ENCODE measurements at regions not wholly inside any gene's neighbourhood (a gene's known extent, or its start where the extent isn't known, plus 50 kb on each side); places are given as distances from the start of the nearest gene placed in this dataset.

DNA sequence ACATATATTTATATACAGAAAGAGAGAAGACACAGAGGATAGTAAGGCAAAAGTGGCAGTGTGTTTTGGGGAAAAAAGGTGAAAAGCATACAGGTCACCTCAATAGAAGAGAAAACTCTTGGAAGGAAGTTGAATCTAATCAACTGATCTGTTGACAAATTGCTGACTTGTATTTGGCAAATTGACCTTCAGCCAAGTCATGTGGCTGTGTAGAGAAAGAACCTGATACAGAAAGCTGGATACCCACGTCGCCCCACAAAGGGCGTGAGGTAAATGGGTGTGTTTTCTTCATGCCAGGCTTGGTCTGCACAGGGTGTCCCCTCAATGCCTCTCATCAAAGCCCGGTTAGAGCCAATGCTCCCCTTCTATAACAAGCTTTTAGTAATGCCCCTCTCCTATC is 230.0 kb upstream of the KLHL29 start:
- no peak for DNase-seq (ENCODE audit: low read depth)
- TF ChIP-seq, protein P1, sequence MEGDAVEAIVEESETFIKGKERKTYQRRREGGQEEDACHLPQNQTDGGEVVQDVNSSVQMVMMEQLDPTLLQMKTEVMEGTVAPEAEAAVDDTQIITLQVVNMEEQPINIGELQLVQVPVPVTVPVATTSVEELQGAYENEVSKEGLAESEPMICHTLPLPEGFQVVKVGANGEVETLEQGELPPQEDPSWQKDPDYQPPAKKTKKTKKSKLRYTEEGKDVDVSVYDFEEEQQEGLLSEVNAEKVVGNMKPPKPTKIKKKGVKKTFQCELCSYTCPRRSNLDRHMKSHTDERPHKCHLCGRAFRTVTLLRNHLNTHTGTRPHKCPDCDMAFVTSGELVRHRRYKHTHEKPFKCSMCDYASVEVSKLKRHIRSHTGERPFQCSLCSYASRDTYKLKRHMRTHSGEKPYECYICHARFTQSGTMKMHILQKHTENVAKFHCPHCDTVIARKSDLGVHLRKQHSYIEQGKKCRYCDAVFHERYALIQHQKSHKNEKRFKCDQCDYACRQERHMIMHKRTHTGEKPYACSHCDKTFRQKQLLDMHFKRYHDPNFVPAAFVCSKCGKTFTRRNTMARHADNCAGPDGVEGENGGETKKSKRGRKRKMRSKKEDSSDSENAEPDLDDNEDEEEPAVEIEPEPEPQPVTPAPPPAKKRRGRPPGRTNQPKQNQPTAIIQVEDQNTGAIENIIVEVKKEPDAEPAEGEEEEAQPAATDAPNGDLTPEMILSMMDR (conservative IDR thresholded peaks at IDR 0.05; ENCODE audit: low read length): no peak
- H3K4me3 ChIP-seq (ENCODE audit: low read length): no peak overlapping the region

DNA sequence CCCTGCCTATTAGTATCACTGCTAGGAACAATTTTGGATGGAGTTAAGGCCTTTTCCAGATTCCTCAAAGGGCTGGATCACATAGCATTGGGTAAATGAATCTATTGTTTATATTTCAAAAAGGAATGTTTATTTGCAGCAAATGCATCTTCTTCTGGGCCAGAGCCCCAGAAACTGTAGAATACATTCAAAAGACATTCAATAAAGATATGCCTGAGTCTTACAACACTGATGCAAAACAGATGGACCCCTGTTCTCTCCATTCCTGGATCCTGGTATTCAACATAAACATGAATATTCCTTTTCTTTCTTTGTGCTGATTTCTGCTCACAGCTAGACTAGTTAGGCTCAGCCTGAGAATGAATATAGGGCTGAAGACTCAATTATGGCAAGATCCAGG is 227.2 kb upstream of the KLHL29 start:
- DNase-seq (ENCODE audit: low read depth): no peak
- TF ChIP-seq, protein P1 (conservative IDR thresholded peaks at IDR 0.05; ENCODE audit: low read length): no peak
- no peak overlapping the region for H3K4me3 ChIP-seq (ENCODE audit: low read length)

DNA sequence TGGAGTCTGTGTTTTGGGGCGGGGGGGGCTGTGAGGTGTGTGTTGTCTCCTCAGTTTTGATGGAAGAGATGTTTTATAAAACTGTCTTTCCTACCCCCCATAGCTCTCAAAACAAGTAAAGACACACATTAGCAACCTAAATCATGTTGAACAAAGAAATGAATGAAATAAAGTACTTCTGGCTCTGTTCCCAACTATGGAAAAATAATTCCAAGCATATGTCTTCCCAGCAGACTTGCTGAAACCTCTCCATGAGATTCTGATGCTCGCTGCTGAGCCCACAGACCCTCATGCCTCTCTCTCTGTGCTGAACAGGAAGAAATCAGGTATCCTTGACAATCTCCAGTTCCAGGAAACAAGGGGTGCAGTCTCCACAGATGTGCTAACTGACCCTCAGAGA is 226.7 kb upstream of the KLHL29 start:
- no peak for DNase-seq (ENCODE audit: low read depth)
- TF ChIP-seq, protein P1 (conservative IDR thresholded peaks at IDR 0.05; ENCODE audit: low read length): no peak
- H3K4me3 ChIP-seq (ENCODE audit: low read length): no peak overlapping the region

- TF ChIP-seq, protein P1 (conservative IDR thresholded peaks at IDR 0.05; ENCODE audit: low read length): no peak
- DNase-seq (ENCODE audit: low read depth): no peak
- no peak overlapping the region for H3K4me3 ChIP-seq (ENCODE audit: low read length)
Measured at GRCh38 chr2:23159746-23160405, 225.1 kb upstream of the KLHL29 start.

- no peak overlapping the region for H3K4me3 ChIP-seq (ENCODE audit: low read length)
- DNase-seq (ENCODE audit: low read depth): no peak
- TF ChIP-seq, protein P1 (conservative IDR thresholded peaks at IDR 0.05; ENCODE audit: low read length): no peak
Measured at GRCh38 chr2:23164173-23164572, 220.8 kb upstream of the KLHL29 start.

DNA sequence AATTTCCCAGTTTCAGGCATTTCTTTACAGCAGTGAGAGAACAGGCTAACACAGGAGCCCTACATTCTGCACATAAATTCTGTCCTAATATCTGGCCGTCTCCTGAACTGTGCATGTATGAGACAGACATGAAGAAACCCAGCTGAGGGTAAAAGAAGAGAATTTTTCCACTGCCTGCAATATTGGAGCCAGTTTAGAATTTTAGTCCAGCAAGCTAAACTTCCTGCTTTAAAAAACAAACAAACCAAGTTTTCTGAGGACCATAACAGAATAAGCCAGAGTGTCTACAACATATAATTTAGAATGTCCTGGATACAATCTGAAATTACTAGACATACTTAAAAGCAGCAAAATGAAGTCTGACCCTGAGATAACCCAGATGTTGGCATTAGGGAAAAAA is 215.1 kb upstream of the KLHL29 start:
- TF ChIP-seq, protein P1 (conservative IDR thresholded peaks at IDR 0.05; ENCODE audit: low read length): no peak
- DNase-seq (ENCODE audit: low read depth): no peak
- H3K4me3 ChIP-seq (ENCODE audit: low read length): no peak overlapping the region

GRCh38 chr2:23171108-23171507 is 213.9 kb upstream of the KLHL29 start:
- DNase-seq (ENCODE audit: low read depth): no peak
- H3K4me3 ChIP-seq (ENCODE audit: low read length): no peak overlapping the region
- TF ChIP-seq, protein P1 (conservative IDR thresholded peaks at IDR 0.05; ENCODE audit: low read length): no peak

Measured in AG10803 (cell line).